ENCODE measurements at regions not wholly inside any gene's neighbourhood (a gene's known extent, or its start where the extent isn't known, plus 50 kb on each side); places are given as distances from the start of the nearest gene placed in this dataset.

- TF ChIP-seq CTCF (conservative IDR thresholded peaks at IDR 0.05) (no peak), ZFX (IDR thresholded peaks at IDR 0.05) (no peak)
Measured at GRCh38 chrX:124501586-124501985, 155.2 kb downstream of the SH2D1A start.
